Left lung (tissue), 4 donors: ENCODE measurements at regions not wholly inside any gene's neighbourhood (a gene's known extent, or its start where the extent isn't known, plus 50 kb on each side); places are given as distances from the start of the nearest gene placed in this dataset.
A peak's percentile ranks its signal among the peaks of the same experiment; 100 is the strongest.
"Not testable (repeated sequence)": the region's sequence is repeated elsewhere in the genome, so short reads cannot be mapped to it uniquely, and the experiment has no call there.

ENCODE experiments used
- ATAC-seq: fragments of 200-7000 bp; cut with Tn5 transposase; one replicate; pipeline ENCODE4 v1.9.1; 2020; ENCODE audit warnings: moderate library complexity
- DNase-seq, 4 donors: peaks; one replicate each; pipeline ENCODE4 v3.0.0-alpha.2; 2013 to 2020
- H3K27ac ChIP-seq, 2 donors: fragments of 200-600 bp; sonication (generic) in 1 of 2; one replicate each; pipeline versions ENCODE4 v1.5.0 to v1.8.0; 2020 to 2021
- H3K27me3 ChIP-seq, 2 donors: fragments of 200-600 bp; sonication (generic) in 1 of 2; one replicate each; pipeline versions ENCODE4 v1.5.0 to v1.8.0; 2020 to 2021
- H3K36me3 ChIP-seq, 2 donors: fragments of 200-600 bp; sonication (generic) in 1 of 2; one replicate each; pipeline versions ENCODE4 v1.5.0 to v1.8.0; 2020 to 2021
- H3K4me1 ChIP-seq, 2 donors: fragments of 200-600 bp; one replicate each; pipeline ENCODE4 v1.8.0; 2021
- H3K4me3 ChIP-seq, 2 donors: fragments of 200-600 bp; sonication (generic) in 1 of 2; one replicate each; pipeline versions ENCODE4 v1.5.0 to v1.8.0; 2020 to 2021; ENCODE audit warnings: mild to moderate bottlenecking in 1 of 2
- H3K9me3 ChIP-seq, 2 donors: fragments of 200-600 bp; sonication (generic) in 1 of 2; one replicate each; pipeline versions ENCODE4 v1.5.0 to v1.8.0; 2020 to 2021
- CTCF ChIP-seq, 2 donors: fragments of 200-600 bp; sonication (generic) in 1 of 2; IDR thresholded peaks; one replicate each; pipeline versions ENCODE4 v1.5.0 to v1.8.0; 2021; ENCODE audit warnings: antibody characterized with exemption in 2 of 2
- intact Hi-C, 2 donors: fragments of 100-400 bp; cut with DNase I; formaldehyde crosslinking; loops; one replicate each; pipeline versions ENCODE4 v1.11.2 to v1.14.2; 2022
- donor health status: DM: no; HTN: yes; CAD: no.
- donor health status: DM: no; HTN: no; CAD: no.

DNA sequence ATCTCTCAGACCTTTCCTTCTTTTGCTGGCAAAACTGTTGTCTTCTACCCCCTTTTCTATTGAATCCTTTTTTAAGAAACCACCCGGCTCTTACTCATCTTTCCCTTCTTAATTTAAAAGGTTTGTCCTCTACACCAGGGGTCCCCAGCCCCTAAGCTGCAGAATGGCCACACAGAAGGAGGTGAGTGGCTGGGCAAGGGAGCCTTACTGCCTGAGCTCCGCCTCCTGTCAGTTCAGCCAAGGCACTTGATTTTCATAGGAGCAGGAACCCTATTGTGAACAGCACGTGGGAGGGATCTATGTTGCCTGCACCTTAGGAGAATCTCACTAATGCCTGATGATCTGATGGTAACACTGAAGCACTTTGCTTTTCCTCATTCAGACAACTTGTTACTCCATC, 726.3 kb upstream of the INTU start:
- Histone ChIP-seq H3K9me3 (no peaks in the 10 kb centered on the region), H3K36me3 (no peaks in the 10 kb centered on the region), H3K4me1 (no peaks in the 10 kb centered on the region), H3K4me3 (no peak overlapping the region), H3K27me3 (no peaks in the 10 kb centered on the region), H3K27ac (no peak overlapping the region)
- intact Hi-C loops: no loop called here
- DNase-seq (no peak), ATAC-seq (no peak)
- no peak for TF ChIP-seq CTCF (IDR thresholded peaks at IDR 0.05)

- H3K9me3 ChIP-seq: no peaks in the 10 kb centered on the region
- no peaks in the 10 kb centered on the region for H3K4me1 ChIP-seq
- DNase-seq (no peak), ATAC-seq (no peak)
- H3K27ac ChIP-seq: no peak overlapping the region
- intact Hi-C loops: no loop called here
- TF ChIP-seq CTCF (IDR thresholded peaks at IDR 0.05): no peak
- H3K4me3 ChIP-seq: no peak overlapping the region
- H3K36me3 ChIP-seq: no peaks in the 10 kb centered on the region
- H3K27me3 ChIP-seq: no peaks in the 10 kb centered on the region
Measured at GRCh38 chr4:126907389-126907788, 725.4 kb upstream of the INTU start.

GRCh38 chr4:126916049-126916625, 716.6 kb upstream of the INTU start:
- Histone ChIP-seq H3K36me3 (no peaks in the 10 kb centered on the region), H3K4me1 (no peaks in the 10 kb centered on the region), H3K9me3 (peaks cover 0 to 3% of the 10 kb centered on the region in 2 donors), H3K27ac (peak overlapping the region in 1 of 2 donors; percentile 40), H3K4me3 (no peak overlapping the region), H3K27me3 (no peaks in the 10 kb centered on the region)
- DNase-seq (no peak), ATAC-seq (peak; percentile 30)
- TF ChIP-seq CTCF (IDR thresholded peaks at IDR 0.05): no peak
- intact Hi-C loops: no loop called here

GRCh38 chr4:126916626-126917140, 716.1 kb upstream of the INTU start:
- Histone ChIP-seq H3K36me3 (no peaks in the 10 kb centered on the region), H3K27me3 (no peaks in the 10 kb centered on the region), H3K9me3 (peaks cover 0 to 6% of the 10 kb centered on the region in 2 donors), H3K4me1 (no peaks in the 10 kb centered on the region), H3K27ac (peak overlapping the region in 1 of 2 donors; percentile 40), H3K4me3 (no peak overlapping the region)
- peak; percentile 68 for ATAC-seq
- TF ChIP-seq CTCF (IDR thresholded peaks at IDR 0.05): no peak
- peak in 2 of 4 donors; percentile 42 to 52 for DNase-seq
- intact Hi-C loops: no loop called here

DNA sequence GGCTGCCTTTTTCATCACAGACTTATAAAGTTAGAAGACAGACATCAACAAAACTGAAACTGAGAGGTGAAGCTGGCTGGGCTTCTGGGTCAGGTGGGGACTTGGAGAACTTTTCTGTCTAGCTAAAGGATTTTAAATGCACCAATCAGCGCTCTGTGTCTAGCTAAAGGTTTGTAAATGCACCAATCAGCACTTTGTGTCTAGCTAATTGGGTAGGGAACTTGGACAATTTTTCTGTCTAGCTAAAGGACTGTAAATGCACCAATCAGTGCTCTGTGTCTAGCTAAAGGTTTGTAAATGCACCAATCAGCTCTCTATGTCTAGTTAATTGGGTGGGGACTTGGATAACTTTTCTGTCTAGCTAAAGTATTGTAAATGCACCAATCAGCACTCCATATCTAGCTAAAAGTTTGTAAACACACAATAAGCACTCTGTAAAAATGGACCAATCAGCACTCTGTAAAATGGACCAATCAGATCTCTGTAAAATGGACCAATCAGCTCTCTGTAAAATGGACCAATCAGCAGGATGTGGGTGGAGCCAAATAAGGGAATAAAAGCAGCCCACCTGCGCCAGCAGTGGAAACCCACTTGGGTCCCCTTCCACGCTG, 710.3 kb upstream of the INTU start:
- H3K27me3 ChIP-seq, H3K4me3 ChIP-seq, intact Hi-C loops, H3K4me1 ChIP-seq, DNase-seq, H3K27ac ChIP-seq, H3K36me3 ChIP-seq, ATAC-seq: not testable (repeated sequence)
- H3K9me3 ChIP-seq: peaks cover 0 to 29% of the 10 kb centered on the region in 2 donors
